Smooth muscle cell (in vitro differentiated cells): ENCODE measurements at regions not wholly inside any gene's neighbourhood (a gene's known extent, or its start where the extent isn't known, plus 50 kb on each side); places are given as distances from the start of the nearest gene placed in this dataset.

Source experiments
- DNase-seq: peaks from one replicate; lab custom pipeline; 2025; ENCODE audit not compliant: unreplicated experiment; lab: John Stamatoyannopoulos, UW
- H2AFZ ChIP-seq: fragments of 200-600 bp; sonication (generic); 2 replicates; pipeline ENCODE4 v1.6.0; 2016; ENCODE audit warnings: antibody characterized with exemption, low read depth, mild to moderate bottlenecking
- H3F3A ChIP-seq: fragments of 200-600 bp; sonication (generic); 2 replicates; pipeline ENCODE4 v1.6.0; 2017; ENCODE audit warnings: antibody characterized with exemption, low read depth
- H3K27ac ChIP-seq: fragments of 200-600 bp; sonication (generic); 2 replicates; pipeline ENCODE4 v1.5.1; 2016; ENCODE audit warnings: low read depth, mild to moderate bottlenecking
- H3K27me3 ChIP-seq: fragments of 200-600 bp; sonication (generic); 2 replicates; pipeline ENCODE4 v1.6.1; 2016; ENCODE audit warnings: low read depth, mild to moderate bottlenecking
- H3K36me3 ChIP-seq: fragments of 200-600 bp; sonication (generic); 2 replicates; pipeline ENCODE4 v1.5.1; 2016; ENCODE audit warnings: low read depth
- H3K4me1 ChIP-seq: fragments of 200-600 bp; sonication (generic); 2 replicates; pipeline ENCODE4 v1.5.1; 2016; ENCODE audit warnings: low read depth
- H3K4me2 ChIP-seq: fragments of 200-600 bp; sonication (generic); 2 replicates; pipeline ENCODE4 v1.6.0; 2016; ENCODE audit warnings: mild to moderate bottlenecking
- H3K4me3 ChIP-seq: fragments of 200-600 bp; sonication (generic); 2 replicates; pipeline ENCODE4 v1.5.1; 2016; ENCODE audit warnings: mild to moderate bottlenecking
- H3K79me2 ChIP-seq: fragments of 200-600 bp; sonication (generic); 2 replicates; pipeline ENCODE4 v1.6.0; 2016; ENCODE audit warnings: low read depth, mild to moderate bottlenecking
- H3K9ac ChIP-seq: fragments of 200-600 bp; sonication (generic); 2 replicates; pipeline ENCODE4 v1.6.0; 2016; ENCODE audit warnings: low read depth
- H3K9me3 ChIP-seq: fragments of 200-600 bp; sonication (generic); replicated peaks from 2 replicates; pipeline ENCODE4 v1.5.1; 2016; ENCODE audit warnings: low read depth
- H4K20me1 ChIP-seq: fragments of 200-600 bp; sonication (generic); 2 replicates; pipeline ENCODE4 v1.6.0; 2016; ENCODE audit warnings: low read depth
- WGBS: methylation state at CpG from one replicate; pipeline ENCODE4 v1.1.7; 2016; ENCODE audit warnings: low lambda C conversion rate; 5-methylcytosine and 5-hydroxymethylcytosine counted together
- TF ChIP-seq, protein P1 (sequence below): fragments of 200-600 bp; sonication (generic); IDR thresholded peaks from 2 replicates; pipeline ENCODE4 v1.5.1; 2017; ENCODE audit warnings: borderline replicate concordance, mild to moderate bottlenecking, antibody characterized with exemption; ENCODE audit not compliant: insufficient read depth, poor library complexity, severe bottlenecking

DNA sequence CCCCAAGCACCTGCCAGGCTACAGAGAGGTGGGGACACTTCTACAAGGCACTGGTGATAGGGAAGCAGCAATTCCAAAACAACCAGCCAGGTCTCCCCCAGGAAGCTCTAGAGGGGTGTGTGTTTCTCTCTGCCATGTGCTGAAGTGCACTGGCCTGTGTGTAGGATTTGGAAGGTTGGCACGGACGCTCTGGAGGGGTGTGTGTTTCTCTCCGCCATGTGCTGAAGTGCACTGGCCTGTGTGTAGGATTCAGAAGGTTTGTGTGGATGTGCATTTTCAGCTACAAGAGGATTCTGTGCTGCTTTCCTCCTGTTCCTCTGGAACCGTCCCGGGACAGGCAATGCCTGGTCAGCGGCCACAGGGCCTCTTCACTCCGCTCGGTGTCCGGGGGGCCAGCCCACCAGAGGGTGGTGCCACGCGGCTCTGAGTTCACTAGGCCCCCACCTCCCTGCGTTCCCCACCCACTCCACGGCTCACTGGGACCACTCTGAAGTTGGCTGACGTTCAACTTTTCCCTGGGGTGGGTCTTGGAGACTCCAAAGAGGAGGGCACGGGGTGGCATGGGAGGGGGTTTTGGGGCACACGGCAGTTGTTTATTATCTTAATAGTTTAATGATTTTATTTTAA is 552.8 kb downstream of the BRD1 start:
- no peaks in the 10 kb centered on the region for H3K4me1 ChIP-seq
- 88% methylated on average over 16 of the region's 16 CpGs for WGBS

DNA sequence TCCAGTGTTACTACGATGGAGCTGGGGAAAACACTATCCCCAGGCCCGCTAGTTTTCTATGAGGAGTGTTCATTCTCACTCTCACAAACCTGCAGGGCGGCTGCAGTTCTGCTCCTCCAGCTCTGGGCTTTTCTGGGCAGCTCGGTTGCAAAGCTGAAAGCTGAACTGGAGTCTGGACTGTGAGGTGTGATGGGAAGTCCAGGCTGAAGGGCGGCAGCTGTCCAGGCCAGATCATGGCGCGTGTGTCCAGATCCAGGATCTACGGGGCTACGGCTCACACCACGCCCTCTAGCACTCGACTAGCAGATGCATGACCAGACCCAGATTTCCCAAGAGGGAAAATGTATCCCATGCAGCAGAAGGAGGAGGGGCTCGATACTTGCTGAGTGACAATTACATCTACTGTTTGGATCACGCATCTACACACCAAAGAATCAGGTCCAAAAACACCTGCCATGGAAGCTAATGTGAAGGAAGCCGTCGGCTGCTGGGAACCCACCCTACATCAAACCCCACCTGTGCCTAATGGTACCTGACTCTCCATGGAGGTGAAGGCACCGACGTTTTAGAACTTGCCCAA is 555.0 kb downstream of the BRD1 start:
- Histone ChIP-seq H3K79me2 (no peaks in the 10 kb centered on the region), H3K4me3 (no peak overlapping the region), H2AFZ (no peak overlapping the region), H3K27ac (no peak overlapping the region), H3K4me2 (no peak overlapping the region), H3F3A (no peaks in the 10 kb centered on the region), H3K27me3 (peaks cover 33% of the 10 kb centered on the region), H3K9ac (no peak overlapping the region), H3K36me3 (no peaks in the 10 kb centered on the region), H4K20me1 (no peaks in the 10 kb centered on the region), H3K9me3 (no peaks in the 10 kb centered on the region), H3K4me1 (no peaks in the 10 kb centered on the region)
- TF ChIP-seq, protein P1, sequence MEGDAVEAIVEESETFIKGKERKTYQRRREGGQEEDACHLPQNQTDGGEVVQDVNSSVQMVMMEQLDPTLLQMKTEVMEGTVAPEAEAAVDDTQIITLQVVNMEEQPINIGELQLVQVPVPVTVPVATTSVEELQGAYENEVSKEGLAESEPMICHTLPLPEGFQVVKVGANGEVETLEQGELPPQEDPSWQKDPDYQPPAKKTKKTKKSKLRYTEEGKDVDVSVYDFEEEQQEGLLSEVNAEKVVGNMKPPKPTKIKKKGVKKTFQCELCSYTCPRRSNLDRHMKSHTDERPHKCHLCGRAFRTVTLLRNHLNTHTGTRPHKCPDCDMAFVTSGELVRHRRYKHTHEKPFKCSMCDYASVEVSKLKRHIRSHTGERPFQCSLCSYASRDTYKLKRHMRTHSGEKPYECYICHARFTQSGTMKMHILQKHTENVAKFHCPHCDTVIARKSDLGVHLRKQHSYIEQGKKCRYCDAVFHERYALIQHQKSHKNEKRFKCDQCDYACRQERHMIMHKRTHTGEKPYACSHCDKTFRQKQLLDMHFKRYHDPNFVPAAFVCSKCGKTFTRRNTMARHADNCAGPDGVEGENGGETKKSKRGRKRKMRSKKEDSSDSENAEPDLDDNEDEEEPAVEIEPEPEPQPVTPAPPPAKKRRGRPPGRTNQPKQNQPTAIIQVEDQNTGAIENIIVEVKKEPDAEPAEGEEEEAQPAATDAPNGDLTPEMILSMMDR, result no peak
- DNase-seq, result no peak
- 88% methylated on average over 17 of the region's 17 CpGs for whole genome bisulfite sequencing

More for the DNA sequence above, 552.8 kb downstream of the BRD1 start:
- Histone ChIP-seq H3K79me2 (no peaks in the 10 kb centered on the region), H3F3A (no peaks in the 10 kb centered on the region), H3K9me3 (no peaks in the 10 kb centered on the region), H3K4me2 (no peak overlapping the region), H3K9ac (no peak overlapping the region), H2AFZ (no peak overlapping the region), H4K20me1 (no peaks in the 10 kb centered on the region), H3K36me3 (no peaks in the 10 kb centered on the region), H3K27me3 (peaks cover 16% of the 10 kb centered on the region), H3K4me3 (no peak overlapping the region), H3K27ac (no peak overlapping the region)
- TF ChIP-seq, protein P1, result no peak
- no peak for DNase-seq

DNA sequence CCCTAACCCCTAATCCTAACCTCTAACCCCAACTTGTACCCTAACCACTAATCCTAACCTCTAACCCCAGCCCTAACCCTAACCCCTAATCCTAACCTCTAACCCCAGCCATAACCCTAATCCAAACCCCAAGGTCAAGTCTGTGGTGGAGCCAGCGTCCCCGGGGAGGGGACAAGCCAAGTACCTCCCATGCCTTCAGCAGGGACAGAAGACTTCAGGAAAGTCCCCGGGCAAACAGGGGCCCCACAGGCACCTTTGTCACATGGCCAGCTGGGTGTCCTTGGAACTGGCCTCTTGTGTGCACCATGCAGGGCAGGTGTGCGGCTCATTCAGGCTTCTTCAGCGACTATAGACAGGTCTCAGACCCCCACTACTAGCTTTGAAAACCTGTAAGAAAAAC is 555.8 kb downstream of the BRD1 start:
- whole genome bisulfite sequencing, result 79% methylated on average over 5 of the region's 5 CpGs
- no peaks in the 10 kb centered on the region for H3K36me3 ChIP-seq
- peaks cover 33% of the 10 kb centered on the region for H3K27me3 ChIP-seq
- no peaks in the 10 kb centered on the region for H3K4me1 ChIP-seq
- no peak overlapping the region for H3K27ac ChIP-seq
- H3F3A ChIP-seq, result no peaks in the 10 kb centered on the region
- H3K4me2 ChIP-seq, result no peak overlapping the region
- TF ChIP-seq, protein P1, result no peak
- DNase-seq, result no peak
- no peak overlapping the region for H3K4me3 ChIP-seq
- no peak overlapping the region for H3K9ac ChIP-seq
- H3K9me3 ChIP-seq, result no peaks in the 10 kb centered on the region
- no peaks in the 10 kb centered on the region for H3K79me2 ChIP-seq
- no peaks in the 10 kb centered on the region for H4K20me1 ChIP-seq
- H2AFZ ChIP-seq, result no peak overlapping the region

DNA sequence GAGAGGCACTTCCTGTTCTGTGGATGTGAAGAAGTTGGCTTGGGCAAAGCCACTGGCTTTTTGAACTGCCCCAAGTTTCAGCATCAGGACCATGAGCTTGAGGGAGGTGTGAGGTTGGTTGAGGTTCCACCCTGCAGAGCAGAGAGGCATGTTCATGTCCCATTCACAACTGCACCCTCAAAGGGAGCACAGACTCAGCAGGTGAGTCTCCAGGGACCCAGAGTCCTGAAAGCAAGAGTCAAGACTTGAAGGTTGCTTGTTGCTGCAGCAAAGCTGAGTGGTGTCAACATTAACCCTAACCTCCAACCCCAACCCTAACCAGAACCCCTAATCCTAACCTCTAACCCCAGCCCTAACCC is 556.3 kb downstream of the BRD1 start:
- Histone ChIP-seq H3K36me3 (no peaks in the 10 kb centered on the region), H4K20me1 (no peaks in the 10 kb centered on the region), H2AFZ (no peak overlapping the region), H3K4me2 (no peak overlapping the region), H3K4me3 (no peak overlapping the region), H3K9ac (no peak overlapping the region), H3K4me1 (no peaks in the 10 kb centered on the region), H3K27ac (no peak overlapping the region), H3K27me3 (peaks cover 33% of the 10 kb centered on the region), H3K79me2 (no peaks in the 10 kb centered on the region), H3K9me3 (no peaks in the 10 kb centered on the region), H3F3A (no peaks in the 10 kb centered on the region)
- no peak for DNase-seq
- TF ChIP-seq, protein P1, result no peak
